Naive thymus-derived CD8-positive, alpha-beta T cell (primary cell): ENCODE measurements at regions not wholly inside any gene's neighbourhood (a gene's known extent, or its start where the extent isn't known, plus 50 kb on each side); places are given as distances from the start of the nearest gene placed in this dataset.
"Not testable (repeated sequence)": the region's sequence is repeated elsewhere in the genome, so short reads cannot be mapped to it uniquely, and the experiment has no call there.

ENCODE experiments used
- ATAC-seq, 2 donors: fragments of 150-1000 bp; cut with Tn5 transposase in 1 of 2; sonication (Bioruptor Pico), chemical (Tn5 transposase) in 1 of 2; 1 replicate in 1 of 2; 2 replicates in 1 of 2; pipeline ENCODE4 v1.10.0; 2021; ENCODE audit warnings: mild to moderate bottlenecking in 2 of 2, moderate library complexity in 2 of 2
- POLR2A ChIA-PET: fragments of 350-600 bp; sonication (Branson Sonifier 250); formaldehyde crosslinking; loops from one replicate; lab custom pipeline; 2021; ENCODE audit warnings: antibody characterized with exemption; lab: Charles Lee
- DNase-seq, 10 donors: peaks; one replicate each; pipeline versions ENCODE4 v3.0.0 to v3.0.0-alpha.2; 2020 to 2022
- H3K27ac Mint-ChIP-seq, 10 donors: one replicate each; pipeline ENCODE4 v1.8.0; 2020 to 2022; ENCODE audit warnings: mild to moderate bottlenecking in 10 of 10, mixed read lengths in 10 of 10, moderate library complexity in 4 of 10, inconsistent platforms in 1 of 10
- H3K27me3 Mint-ChIP-seq, 5 donors: one replicate each; pipeline ENCODE4 v1.8.0; 2021 to 2022; ENCODE audit warnings: mixed read lengths in 5 of 5
- H3K36me3 Mint-ChIP-seq, 3 donors: one replicate each; pipeline ENCODE4 v1.8.0; 2020 to 2022; ENCODE audit warnings: mixed read lengths in 3 of 3, mild to moderate bottlenecking in 2 of 3, inconsistent platforms in 1 of 3
- H3K4me1 Mint-ChIP-seq, 4 donors: one replicate each; pipeline ENCODE4 v1.8.0; 2021 to 2022; ENCODE audit warnings: mixed read lengths in 4 of 4
- H3K4me3 Mint-ChIP-seq, 10 donors: one replicate each; pipeline ENCODE4 v1.8.0; 2020 to 2022; ENCODE audit warnings: mild to moderate bottlenecking in 10 of 10, mixed read lengths in 10 of 10, moderate library complexity in 6 of 10, inconsistent platforms in 1 of 10
- H3K9me3 Mint-ChIP-seq, 9 donors: one replicate each; pipeline ENCODE4 v1.8.0; 2020 to 2022; ENCODE audit warnings: mixed read lengths in 9 of 9, mild to moderate bottlenecking in 3 of 9, inconsistent platforms in 1 of 9, moderate library complexity in 1 of 9

DNA sequence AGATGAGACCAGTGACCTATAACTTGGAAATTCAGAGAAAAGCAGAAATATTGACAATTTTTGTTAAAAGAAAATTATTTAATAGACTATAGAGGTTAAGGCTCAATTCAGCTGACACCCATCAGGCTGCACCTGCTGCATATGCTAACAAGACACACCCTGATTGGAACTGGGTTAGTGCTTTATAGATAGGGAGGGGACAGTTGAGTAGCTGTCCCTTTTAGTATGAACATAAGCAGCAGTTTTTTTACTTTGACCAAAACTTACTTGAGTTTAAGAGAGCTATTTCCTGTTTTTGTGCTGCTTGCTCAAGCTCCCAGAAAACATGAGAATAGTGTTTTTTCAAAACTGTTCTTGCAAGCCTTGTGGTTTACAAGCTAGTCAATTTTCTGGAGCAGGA is 292.6 kb downstream of the LRRC3B start:
- POLR2A ChIA-PET: no interaction called here
- no peaks in the 10 kb centered on the region for H3K27me3 Mint-ChIP-seq
- ATAC-seq: no peak
- no peaks in the 10 kb centered on the region for H3K4me1 Mint-ChIP-seq
- H3K36me3 Mint-ChIP-seq: no peaks in the 10 kb centered on the region
- no peak overlapping the region for H3K4me3 Mint-ChIP-seq
- DNase-seq: no peak
- no peak overlapping the region for H3K27ac Mint-ChIP-seq
- H3K9me3 Mint-ChIP-seq: peaks cover 1 to 23% (median 11%) of the 10 kb centered on the region in 9 donors

DNA sequence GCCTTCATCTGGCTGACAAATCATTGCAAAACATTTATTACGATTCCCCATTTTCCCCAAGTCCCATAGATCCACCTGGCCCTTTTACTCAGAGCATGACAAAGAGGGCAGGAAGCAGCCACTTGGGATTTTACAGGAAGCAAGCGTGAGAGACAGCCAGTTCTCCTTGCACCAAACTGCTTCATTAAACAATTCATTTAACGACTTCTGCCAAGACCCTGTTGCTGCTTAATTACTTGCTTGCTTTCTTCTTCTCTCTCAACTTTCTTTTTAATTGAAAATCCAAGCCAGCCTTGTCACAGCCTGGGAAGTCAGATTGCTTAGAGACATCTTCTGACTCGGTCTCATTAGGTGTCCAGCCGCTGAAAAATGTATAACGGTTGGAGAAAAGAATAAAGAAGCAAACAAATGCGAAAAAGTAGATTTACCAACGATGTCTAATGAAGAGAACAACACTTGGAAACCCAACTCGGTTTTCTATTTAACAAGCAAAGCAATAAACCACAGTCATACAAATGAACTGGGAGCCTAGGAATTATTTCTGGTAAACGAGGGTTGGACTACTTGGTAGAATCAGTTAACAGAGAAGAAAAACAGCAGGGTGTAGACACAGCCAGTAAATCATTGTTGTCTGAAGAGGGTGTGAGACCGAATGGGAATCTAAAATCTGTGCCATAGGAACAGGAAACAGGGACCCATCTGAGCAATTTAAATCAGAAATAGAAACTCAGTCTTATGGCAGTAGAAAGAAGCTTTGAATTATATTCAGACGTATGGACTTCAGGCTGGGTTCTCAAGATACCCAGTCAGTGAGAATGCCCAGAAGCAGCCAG is 298.3 kb downstream of the LRRC3B start:
- Mint-ChIP-seq H3K4me1 (no peaks in the 10 kb centered on the region), H3K27ac (no peak overlapping the region), H3K27me3 (peaks cover 0 to 10% (median 0%) of the 10 kb centered on the region in 5 donors), H3K4me3 (no peak overlapping the region), H3K36me3 (no peaks in the 10 kb centered on the region), H3K9me3 (peaks cover 1 to 39% (median 8%) of the 10 kb centered on the region in 9 donors)
- no peak for DNase-seq
- ATAC-seq: no peak
- POLR2A ChIA-PET: no interaction called here

DNA sequence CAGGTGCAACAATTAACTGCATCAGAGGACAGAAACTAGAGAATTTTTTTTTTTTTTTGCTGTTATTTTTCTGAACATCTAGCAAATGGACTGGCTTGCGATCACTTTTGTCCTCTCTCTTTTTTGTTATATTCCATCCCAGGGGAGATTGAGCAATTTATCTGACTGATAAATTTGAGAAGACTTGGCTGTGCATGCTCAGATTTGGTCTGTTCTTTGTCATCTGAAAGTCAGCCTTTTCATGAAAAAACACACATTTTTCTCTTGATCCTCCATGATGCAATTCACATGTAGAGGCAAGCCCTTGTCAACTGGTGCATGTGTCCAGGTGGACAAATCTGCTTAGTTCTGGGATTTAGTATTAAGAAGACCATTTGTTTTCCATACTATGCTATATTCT is 309.3 kb downstream of the LRRC3B start:
- H3K9me3 Mint-ChIP-seq: peaks cover 0 to 21% (median 7%) of the 10 kb centered on the region in 9 donors
- DNase-seq: no peak

DNA sequence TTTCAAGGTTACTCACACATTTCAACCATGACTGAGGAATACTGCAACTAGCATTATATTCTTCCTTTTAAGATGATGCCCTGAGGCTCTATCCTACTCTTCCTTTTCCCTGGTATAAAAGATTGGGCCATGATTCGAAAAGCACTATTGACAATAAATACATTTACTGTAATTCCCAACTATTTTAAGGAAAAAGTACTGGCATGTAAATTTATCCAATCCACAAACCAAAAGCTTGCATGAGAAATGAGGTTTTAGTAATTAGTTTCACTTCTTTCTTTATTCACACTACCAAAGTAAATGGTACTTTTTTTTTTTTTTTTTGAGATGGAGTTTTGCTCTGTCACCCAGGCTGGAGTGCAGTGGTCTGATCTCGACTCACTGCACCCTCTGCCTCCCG is 310.2 kb downstream of the LRRC3B start:
- Mint-ChIP-seq H3K27me3 (no peaks in the 10 kb centered on the region), H3K27ac (no peak overlapping the region), H3K9me3 (peaks cover 0 to 21% (median 7%) of the 10 kb centered on the region in 9 donors), H3K4me1 (no peaks in the 10 kb centered on the region), H3K4me3 (no peak overlapping the region), H3K36me3 (no peaks in the 10 kb centered on the region)
- DNase-seq (no peak), ATAC-seq (no peak)
- POLR2A ChIA-PET: no interaction called here

More for the DNA sequence above, 309.3 kb downstream of the LRRC3B start:
- Mint-ChIP-seq H3K4me1 (no peaks in the 10 kb centered on the region), H3K4me3 (no peak overlapping the region), H3K27me3 (no peaks in the 10 kb centered on the region), H3K36me3 (no peaks in the 10 kb centered on the region), H3K27ac (no peak overlapping the region)
- no peak for ATAC-seq
- POLR2A ChIA-PET: no interaction called here

DNA sequence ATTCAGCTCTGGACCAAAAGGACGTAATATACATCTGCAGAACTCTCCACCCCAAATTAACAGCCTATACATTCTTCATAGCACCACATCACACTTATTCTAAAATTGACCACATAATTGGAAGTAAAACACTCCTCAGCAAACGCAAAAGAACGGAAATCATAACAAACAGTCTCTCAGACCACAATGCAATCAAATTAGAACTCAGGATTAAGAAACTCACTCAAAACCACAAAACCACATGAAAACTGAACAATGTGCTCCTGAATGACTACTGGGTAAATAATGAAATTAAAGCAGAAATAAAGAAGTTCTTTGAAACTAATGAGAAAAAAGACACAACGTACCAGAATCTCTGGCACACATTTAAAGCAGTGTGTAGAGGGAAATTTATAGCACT is 322.9 kb downstream of the LRRC3B start:
- peaks cover 6 to 46% (median 18%) of the 10 kb centered on the region in 9 donors for H3K9me3 Mint-ChIP-seq
- POLR2A ChIA-PET, H3K36me3 Mint-ChIP-seq, ATAC-seq, H3K27me3 Mint-ChIP-seq, H3K4me1 Mint-ChIP-seq, DNase-seq, H3K27ac Mint-ChIP-seq, H3K4me3 Mint-ChIP-seq: not testable (repeated sequence)

DNA sequence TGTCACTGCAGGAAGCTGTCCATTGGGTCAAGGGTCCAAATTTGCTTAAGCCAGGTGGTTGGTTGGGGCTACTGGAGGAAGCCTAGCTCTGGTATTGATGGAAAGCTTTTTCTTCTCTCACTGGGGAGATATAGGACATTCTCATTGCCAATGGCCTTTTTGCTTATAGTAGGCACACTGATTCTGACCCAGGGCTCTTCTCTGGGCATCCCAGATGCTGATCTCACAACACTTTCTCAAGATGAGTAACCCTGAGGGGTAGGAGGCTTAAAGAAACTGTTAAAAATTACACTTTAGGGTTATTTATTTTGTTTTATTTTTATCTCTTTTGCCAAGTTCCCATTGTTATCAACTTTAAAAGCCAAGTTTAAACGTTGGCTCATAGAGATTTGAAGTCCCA is 337.8 kb downstream of the LRRC3B start:
- Mint-ChIP-seq H3K36me3 (no peaks in the 10 kb centered on the region), H3K27ac (no peak overlapping the region), H3K4me1 (no peaks in the 10 kb centered on the region), H3K27me3 (peaks cover 0 to 2% (median 0%) of the 10 kb centered on the region in 5 donors), H3K4me3 (no peak overlapping the region), H3K9me3 (peaks cover 0 to 40% (median 6%) of the 10 kb centered on the region in 9 donors)
- POLR2A ChIA-PET: no interaction called here
- ATAC-seq (no peak), DNase-seq (no peak)

DNA sequence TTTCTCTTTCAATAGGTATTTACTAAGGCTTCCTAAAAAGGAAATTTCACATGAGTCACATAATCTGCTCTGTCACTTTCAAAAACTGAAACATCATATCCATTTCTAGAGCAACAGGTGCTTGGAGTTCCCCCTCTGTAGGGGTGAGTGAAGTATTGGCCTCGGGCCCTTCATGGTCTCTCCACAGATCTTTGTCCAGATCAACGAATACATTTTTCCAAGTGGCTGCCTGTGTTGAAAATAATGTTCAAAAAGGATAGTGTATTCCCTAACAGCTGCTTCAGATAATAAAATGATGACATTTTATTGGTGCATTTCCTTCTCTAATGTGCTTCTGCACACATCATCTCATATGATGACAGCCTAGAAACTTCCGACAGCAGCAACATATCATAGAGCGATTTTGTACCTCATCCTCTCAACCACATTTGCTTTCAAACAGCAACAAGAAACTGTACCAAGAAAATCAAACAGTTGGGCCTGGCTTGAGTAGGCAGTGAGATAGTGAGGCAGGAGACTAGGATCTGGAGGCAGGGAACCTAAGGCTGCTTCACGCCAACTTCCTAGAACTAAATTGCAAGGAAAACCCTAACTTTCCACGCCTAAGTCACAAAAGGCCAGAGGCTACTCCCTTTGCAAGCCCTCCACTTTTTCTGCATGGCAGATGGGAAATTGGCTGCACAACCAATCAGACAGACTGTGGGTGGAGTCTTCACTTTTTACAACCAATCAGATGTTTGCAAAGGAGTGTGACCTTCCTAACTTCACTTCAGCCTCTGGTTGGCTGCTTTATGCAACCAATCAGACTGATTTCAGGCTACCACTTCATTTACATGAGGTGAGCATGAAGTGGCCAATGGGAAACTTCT is 340.2 kb downstream of the LRRC3B start:
- H3K36me3 Mint-ChIP-seq: no peaks in the 10 kb centered on the region
- POLR2A ChIA-PET: no interaction called here
- H3K4me3 Mint-ChIP-seq: no peak overlapping the region
- DNase-seq (no peak), ATAC-seq (no peak)
- H3K27ac Mint-ChIP-seq: no peak overlapping the region
- H3K9me3 Mint-ChIP-seq: peaks cover 3 to 18% (median 6%) of the 10 kb centered on the region in 9 donors
- peaks cover 0 to 2% (median 0%) of the 10 kb centered on the region in 5 donors for H3K27me3 Mint-ChIP-seq
- no peaks in the 10 kb centered on the region for H3K4me1 Mint-ChIP-seq

DNA sequence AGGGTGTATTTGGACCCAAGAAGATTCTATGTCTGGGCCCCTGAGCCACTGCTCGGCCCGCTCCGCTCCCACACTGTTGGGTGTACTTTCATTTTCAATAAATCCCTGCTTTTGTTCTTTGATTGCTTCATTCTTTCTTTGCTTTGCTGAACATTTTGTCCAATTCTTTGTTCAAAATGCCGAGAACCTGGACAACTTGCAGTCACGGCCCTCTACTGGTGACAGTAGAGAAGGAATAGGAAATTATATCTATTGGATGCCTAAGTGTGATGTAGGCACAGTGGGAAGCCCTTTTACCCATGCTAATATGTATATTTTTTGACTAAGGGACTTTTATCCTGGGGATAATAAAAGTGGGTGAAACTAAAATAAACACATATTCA is 340.8 kb downstream of the LRRC3B start:
- Mint-ChIP-seq H3K36me3 (no peaks in the 10 kb centered on the region), H3K9me3 (peaks cover 1 to 18% (median 5%) of the 10 kb centered on the region in 9 donors), H3K4me1 (no peaks in the 10 kb centered on the region), H3K4me3 (no peak overlapping the region), H3K27me3 (peaks cover 0 to 2% (median 0%) of the 10 kb centered on the region in 5 donors), H3K27ac (no peak overlapping the region)
- POLR2A ChIA-PET: no interaction called here
- DNase-seq: no peak
- ATAC-seq: no peak

DNA sequence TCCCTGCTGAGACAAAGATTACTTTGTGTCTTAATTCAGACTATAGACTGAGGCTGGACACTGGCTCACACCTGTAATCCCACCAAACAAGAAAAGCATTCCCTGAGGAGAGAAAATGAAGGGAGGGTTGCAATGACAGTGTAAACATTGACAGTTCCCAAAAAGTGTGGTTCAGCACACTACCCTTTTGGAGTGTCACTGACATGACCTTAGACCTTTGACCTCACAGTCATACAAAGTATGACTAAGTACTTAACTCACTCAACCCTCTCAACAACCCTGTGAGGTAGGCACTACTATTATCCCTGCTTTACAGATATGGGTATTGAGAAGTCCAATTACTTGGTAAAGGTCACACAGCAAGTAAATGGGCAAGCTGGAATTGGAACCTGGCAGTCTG is 341.7 kb downstream of the LRRC3B start:
- H3K27ac Mint-ChIP-seq: no peak overlapping the region
- peaks cover 0 to 2% (median 0%) of the 10 kb centered on the region in 5 donors for H3K27me3 Mint-ChIP-seq
- DNase-seq (no peak), ATAC-seq (no peak)
- H3K4me3 Mint-ChIP-seq: no peak overlapping the region
- peaks cover 0 to 15% (median 5%) of the 10 kb centered on the region in 9 donors for H3K9me3 Mint-ChIP-seq
- no peaks in the 10 kb centered on the region for H3K4me1 Mint-ChIP-seq
- POLR2A ChIA-PET: no interaction called here
- no peaks in the 10 kb centered on the region for H3K36me3 Mint-ChIP-seq

DNA sequence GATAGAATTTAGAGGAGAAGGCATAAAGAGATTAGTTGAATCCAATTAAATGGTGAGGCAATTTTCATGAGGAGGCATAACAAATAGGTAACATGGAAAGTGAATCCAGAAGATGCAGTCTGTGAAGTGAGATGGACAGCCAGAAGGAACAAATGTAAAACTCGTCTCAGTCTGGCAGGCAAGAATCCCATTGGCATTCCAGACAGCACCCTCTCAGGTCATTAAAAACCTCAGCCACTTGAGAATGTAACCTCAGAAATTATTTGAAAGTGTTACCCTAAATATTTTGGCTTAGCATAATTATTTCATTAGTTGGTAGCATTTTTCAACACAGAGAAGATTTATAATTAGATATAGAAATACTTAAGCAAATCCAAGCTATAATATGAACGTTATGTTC is 342.3 kb downstream of the LRRC3B start:
- POLR2A ChIA-PET: no interaction called here
- Mint-ChIP-seq H3K9me3 (peaks cover 0 to 15% (median 5%) of the 10 kb centered on the region in 9 donors), H3K4me1 (no peaks in the 10 kb centered on the region), H3K27ac (no peak overlapping the region), H3K4me3 (no peak overlapping the region), H3K36me3 (no peaks in the 10 kb centered on the region), H3K27me3 (peaks cover 0 to 2% (median 0%) of the 10 kb centered on the region in 5 donors)
- ATAC-seq: no peak
- no peak for DNase-seq

DNA sequence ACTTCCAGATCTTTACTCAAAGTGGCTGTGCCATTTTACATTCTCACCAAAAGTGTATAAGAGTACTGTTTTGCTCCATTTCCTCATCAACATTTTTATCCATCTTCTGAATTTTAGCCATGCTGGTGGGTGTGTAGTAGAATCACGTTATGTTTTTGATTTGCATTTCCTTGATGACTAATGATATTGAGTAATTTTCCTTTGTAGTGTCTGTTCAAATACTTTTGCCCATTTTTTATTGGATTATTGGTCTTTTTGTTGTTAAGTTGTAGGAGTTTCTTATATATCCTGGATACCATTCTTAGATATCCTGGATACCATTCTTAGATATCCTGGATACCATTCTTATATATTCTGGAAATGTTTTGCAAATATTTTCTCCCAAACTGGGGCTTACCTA is 344.9 kb downstream of the LRRC3B start:
- peaks cover 0 to 2% (median 0%) of the 10 kb centered on the region in 5 donors for H3K27me3 Mint-ChIP-seq
- DNase-seq (no peak), ATAC-seq (no peak)
- no peak overlapping the region for H3K4me3 Mint-ChIP-seq
- H3K9me3 Mint-ChIP-seq: peaks cover 0 to 15% (median 5%) of the 10 kb centered on the region in 9 donors
- POLR2A ChIA-PET: no interaction called here
- H3K27ac Mint-ChIP-seq: no peak overlapping the region
- H3K36me3 Mint-ChIP-seq: no peaks in the 10 kb centered on the region
- no peaks in the 10 kb centered on the region for H3K4me1 Mint-ChIP-seq

DNA sequence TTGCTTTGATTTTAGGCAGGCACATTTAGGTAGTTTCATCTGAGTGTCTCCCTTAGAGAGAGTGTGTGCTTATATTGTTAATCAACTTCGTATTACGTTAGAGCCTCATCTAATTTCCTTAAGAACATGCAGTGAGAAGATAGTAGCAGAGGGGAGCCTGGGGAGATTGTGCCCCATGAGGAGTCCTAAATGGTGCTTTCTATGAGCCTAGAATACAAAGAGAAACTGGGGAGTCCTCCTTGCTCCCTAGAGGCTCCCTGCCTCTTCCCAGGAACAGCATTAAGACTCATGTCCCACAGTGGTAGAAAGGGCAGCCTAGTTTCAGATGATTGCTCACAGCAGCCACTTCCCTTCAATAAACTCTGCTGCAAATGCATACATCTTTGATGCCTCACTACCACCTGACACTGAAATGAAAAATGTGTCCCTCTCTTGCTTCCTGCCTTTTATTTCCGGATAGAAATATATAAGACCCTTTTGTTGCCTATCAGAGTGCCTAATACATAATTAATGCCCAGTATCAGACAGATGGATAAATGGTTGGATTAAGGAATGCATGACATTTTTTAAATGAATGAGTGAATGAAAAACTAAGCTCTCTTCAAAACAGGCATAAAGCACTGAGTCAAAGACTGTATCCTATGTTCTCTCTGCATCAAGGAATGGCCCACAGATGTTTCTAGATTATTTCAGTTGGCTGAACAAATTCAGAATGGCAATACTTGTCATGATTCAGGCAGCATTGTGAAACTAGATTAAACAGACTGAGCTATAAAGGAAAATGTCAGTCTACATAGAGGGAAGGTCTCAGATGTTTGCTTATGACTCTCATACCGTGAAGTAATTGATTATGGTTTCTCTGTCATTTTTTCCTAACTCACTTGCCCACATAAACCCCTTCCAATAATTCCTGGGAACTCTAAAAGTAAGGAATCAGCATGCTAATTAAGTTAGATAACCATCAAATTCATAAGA is 362.1 kb downstream of the LRRC3B start:
- H3K36me3 Mint-ChIP-seq: no peaks in the 10 kb centered on the region
- H3K4me3 Mint-ChIP-seq: no peak overlapping the region
- H3K4me1 Mint-ChIP-seq: no peaks in the 10 kb centered on the region
- H3K27me3 Mint-ChIP-seq: peaks cover 0 to 4% (median 0%) of the 10 kb centered on the region in 5 donors
- ATAC-seq: no peak
- H3K9me3 Mint-ChIP-seq: peaks cover 0 to 6% (median 0%) of the 10 kb centered on the region in 9 donors
- H3K27ac Mint-ChIP-seq: no peak overlapping the region
- no peak for DNase-seq
- POLR2A ChIA-PET: no interaction called here
